Thoracic aorta (tissue), 2 donors: ENCODE measurements at regions not wholly inside any gene's neighbourhood (a gene's known extent, or its start where the extent isn't known, plus 50 kb on each side); places are given as distances from the start of the nearest gene placed in this dataset.

Source experiments
- ATAC-seq: fragments of 150-250 bp; one replicate; pipeline ENCODE4 v1.8.0; 2017; ENCODE audit warnings: low read depth; ENCODE audit not compliant: insufficient number of reproducible peaks, low FRiP score
- DNase-seq: peaks from one replicate; pipeline ENCODE4 v3.0.0-alpha.2; 2020; ENCODE audit warnings: low spot score
- H3K27ac ChIP-seq, 2 donors: fragments of 200-600 bp; sonication (generic); 1 replicate in 1 of 2; 2 replicates in 1 of 2; pipeline ENCODE4 v1.5.1; 2016; ENCODE audit warnings: mild to moderate bottlenecking in 2 of 2, moderate library complexity in 2 of 2
- H3K27me3 ChIP-seq: fragments of 200-600 bp; sonication (generic); replicated peaks from 2 replicates; pipeline ENCODE4 v1.6.0; 2016; ENCODE audit warnings: mild to moderate bottlenecking; ENCODE audit not compliant: insufficient read depth
- H3K36me3 ChIP-seq: fragments of 200-600 bp; sonication (generic); one replicate; pipeline ENCODE4 v1.5.1; 2016
- H3K4me1 ChIP-seq, 2 donors: fragments of 200-600 bp; sonication (generic); 1 replicate in 1 of 2; 2 replicates in 1 of 2; pipeline versions ENCODE4 v1.5.1 to v1.6.0; 2016; ENCODE audit warnings: low read depth in 2 of 2, mild to moderate bottlenecking in 1 of 2; ENCODE audit not compliant: control insufficient read depth in 1 of 2
- H3K4me3 ChIP-seq: fragments of 200-600 bp; sonication (generic); 2 replicates; pipeline ENCODE4 v1.5.1; 2016; ENCODE audit warnings: mild to moderate bottlenecking
- H3K9me3 ChIP-seq: fragments of 200-600 bp; sonication (generic); 2 replicates; pipeline ENCODE4 v1.5.1; 2016
- CTCF ChIP-seq: fragments of 200-600 bp; sonication (generic); IDR thresholded peaks from one replicate; pipeline ENCODE4 v1.5.1; 2019; ENCODE audit warnings: antibody characterized with exemption

GRCh38 chr20:10741060-10741459 is 67.3 kb upstream of the JAG1 start:
- Histone ChIP-seq H3K36me3 (no peaks in the 10 kb centered on the region), H3K27ac (peak overlapping the region; percentile 22 to 57), H3K9me3 (no peaks in the 10 kb centered on the region), H3K27me3 (no peaks in the 10 kb centered on the region), H3K4me3 (peak overlapping the region; percentile 30), H3K4me1 (peaks cover 17 to 43% of the 10 kb centered on the region in 2 donors)
- DNase-seq (no peak), ATAC-seq (no peak)
- TF ChIP-seq CTCF, result no peak

GRCh38 chr20:10745790-10746189 is 72.0 kb upstream of the JAG1 start:
- no peak for TF ChIP-seq CTCF
- Histone ChIP-seq H3K9me3 (no peaks in the 10 kb centered on the region), H3K27ac (no peak overlapping the region), H3K27me3 (no peaks in the 10 kb centered on the region), H3K36me3 (no peaks in the 10 kb centered on the region), H3K4me3 (no peak overlapping the region), H3K4me1 (peaks cover 7 to 37% of the 10 kb centered on the region in 2 donors)
- DNase-seq (no peak), ATAC-seq (no peak)

GRCh38 chr20:10747019-10747418 is 73.2 kb upstream of the JAG1 start:
- Histone ChIP-seq H3K9me3 (no peaks in the 10 kb centered on the region), H3K27me3 (no peaks in the 10 kb centered on the region), H3K4me1 (peaks cover 6 to 35% of the 10 kb centered on the region in 2 donors), H3K27ac (no peak overlapping the region), H3K4me3 (peak overlapping the region; percentile 44), H3K36me3 (no peaks in the 10 kb centered on the region)
- TF ChIP-seq CTCF, result no peak
- no peak for DNase-seq
- no peak for ATAC-seq

- ATAC-seq (no peak), DNase-seq (no peak)
- Histone ChIP-seq H3K4me1 (peaks cover 6 to 43% of the 10 kb centered on the region in 2 donors), H3K36me3 (no peaks in the 10 kb centered on the region), H3K9me3 (no peaks in the 10 kb centered on the region), H3K27ac (no peak overlapping the region), H3K4me3 (no peak overlapping the region), H3K27me3 (no peaks in the 10 kb centered on the region)
- no peak for TF ChIP-seq CTCF
Measured at GRCh38 chr20:10749084-10749483, 75.3 kb upstream of the JAG1 start.

GRCh38 chr20:10752206-10752605 is 78.4 kb upstream of the JAG1 start:
- H3K9me3 ChIP-seq, result no peaks in the 10 kb centered on the region
- H3K4me3 ChIP-seq, result no peak overlapping the region
- no peak for ATAC-seq
- no peaks in the 10 kb centered on the region for H3K27me3 ChIP-seq
- no peaks in the 10 kb centered on the region for H3K36me3 ChIP-seq
- no peak for TF ChIP-seq CTCF
- no peak for DNase-seq
- H3K4me1 ChIP-seq, result peaks cover 14 to 45% of the 10 kb centered on the region in 2 donors
- peak overlapping the region in 1 of 2 donors; percentile 8 for H3K27ac ChIP-seq
